ENCODE measurements at regions not wholly inside any gene's neighbourhood (a gene's known extent, or its start where the extent isn't known, plus 50 kb on each side); places are given as distances from the start of the nearest gene placed in this dataset.
"Not testable (repeated sequence)": the region's sequence is repeated elsewhere in the genome, so short reads cannot be mapped to it uniquely, and the experiment has no call there.

GRCh38 chr2:65574993-65575392 is 142.6 kb upstream of the SPRED2 start:
- ATAC-seq (ENCODE audit: low read depth) (no peak), DNase-seq (no peak)
- no peak overlapping the region for H3K27ac Mint-ChIP-seq
- no peaks in the 10 kb centered on the region for H3K9me3 Mint-ChIP-seq
- no peak overlapping the region for H3K4me3 Mint-ChIP-seq
- peaks cover 5% of the 10 kb centered on the region for H3K4me1 Mint-ChIP-seq
- H3K36me3 Mint-ChIP-seq: no peaks in the 10 kb centered on the region
- POLR2A ChIA-PET: no interaction called here
- peaks cover 25% of the 10 kb centered on the region for H3K27me3 Mint-ChIP-seq

GRCh38 chr2:65568656-65569440 is 136.4 kb upstream of the SPRED2 start:
- H3K9me3 Mint-ChIP-seq; H3K4me3 Mint-ChIP-seq; H3K27ac Mint-ChIP-seq; ATAC-seq (ENCODE audit: low read depth); H3K36me3 Mint-ChIP-seq; DNase-seq; H3K4me1 Mint-ChIP-seq; POLR2A ChIA-PET: not testable (repeated sequence)
- H3K27me3 Mint-ChIP-seq: peaks cover 18% of the 10 kb centered on the region

- POLR2A ChIA-PET: no interaction called here
- Mint-ChIP-seq H3K9me3 (no peaks in the 10 kb centered on the region), H3K36me3 (peaks cover 1% of the 10 kb centered on the region), H3K4me3 (no peak overlapping the region), H3K27ac (no peak overlapping the region), H3K4me1 (no peaks in the 10 kb centered on the region), H3K27me3 (peaks cover 16% of the 10 kb centered on the region)
- ATAC-seq (ENCODE audit: low read depth) (no peak), DNase-seq (no peak)
These were observed 134.2 kb upstream of the SPRED2 start for GRCh38 chr2:65566617-65567016.

- peaks cover 1% of the 10 kb centered on the region for H3K36me3 Mint-ChIP-seq
- no peak overlapping the region for H3K4me3 Mint-ChIP-seq
- no peak for DNase-seq
- peaks cover 16% of the 10 kb centered on the region for H3K27me3 Mint-ChIP-seq
- H3K4me1 Mint-ChIP-seq: no peaks in the 10 kb centered on the region
- no peak for ATAC-seq (ENCODE audit: low read depth)
- no peak overlapping the region for H3K27ac Mint-ChIP-seq
- no peaks in the 10 kb centered on the region for H3K9me3 Mint-ChIP-seq
- POLR2A ChIA-PET: no interaction called here
These were observed 133.3 kb upstream of the SPRED2 start for GRCh38 chr2:65565681-65566080.

- no peak for DNase-seq
- H3K4me1 Mint-ChIP-seq: no peaks in the 10 kb centered on the region
- H3K36me3 Mint-ChIP-seq: peaks cover 1% of the 10 kb centered on the region
- no peak overlapping the region for H3K27ac Mint-ChIP-seq
- peaks cover 7% of the 10 kb centered on the region for H3K27me3 Mint-ChIP-seq
- H3K9me3 Mint-ChIP-seq: no peaks in the 10 kb centered on the region
- no peak for ATAC-seq (ENCODE audit: low read depth)
- H3K4me3 Mint-ChIP-seq: no peak overlapping the region
- POLR2A ChIA-PET: no interaction called here
These were observed 131.9 kb upstream of the SPRED2 start for GRCh38 chr2:65564299-65564698.

- no peaks in the 10 kb centered on the region for H3K4me1 Mint-ChIP-seq
- H3K27ac Mint-ChIP-seq: no peak overlapping the region
- POLR2A ChIA-PET: interaction anchor here (0.7 kb wide), 1 partner anchor 1068 kb away, joined by 3 read pairs; no protein-coding TSS in a partner anchor
- H3K36me3 Mint-ChIP-seq: peaks cover 1% of the 10 kb centered on the region
- no peaks in the 10 kb centered on the region for H3K9me3 Mint-ChIP-seq
- DNase-seq (no peak), ATAC-seq (ENCODE audit: low read depth) (no peak)
- peaks cover 4% of the 10 kb centered on the region for H3K27me3 Mint-ChIP-seq
- H3K4me3 Mint-ChIP-seq: no peak overlapping the region
These were observed 130.5 kb upstream of the SPRED2 start for GRCh38 chr2:65562890-65563289.

- Mint-ChIP-seq H3K4me3 (no peak overlapping the region), H3K36me3 (peaks cover 1% of the 10 kb centered on the region), H3K27ac (no peak overlapping the region), H3K4me1 (peaks cover 7% of the 10 kb centered on the region), H3K9me3 (no peaks in the 10 kb centered on the region), H3K27me3 (peaks cover 21% of the 10 kb centered on the region)
- POLR2A ChIA-PET: no interaction called here
- ATAC-seq (ENCODE audit: low read depth) (no peak), DNase-seq (no peak)
These were observed 126.3 kb upstream of the SPRED2 start for GRCh38 chr2:65558743-65559142.

GRCh38 chr2:65557616-65558573 is 125.5 kb upstream of the SPRED2 start:
- peaks cover 11% of the 10 kb centered on the region for H3K4me1 Mint-ChIP-seq
- peaks cover 19% of the 10 kb centered on the region for H3K27me3 Mint-ChIP-seq
- DNase-seq (no peak), ATAC-seq (ENCODE audit: low read depth) (no peak)
- H3K9me3 Mint-ChIP-seq: no peaks in the 10 kb centered on the region
- no peak overlapping the region for H3K27ac Mint-ChIP-seq
- POLR2A ChIA-PET: no interaction called here
- H3K4me3 Mint-ChIP-seq: no peak overlapping the region
- peaks cover 1% of the 10 kb centered on the region for H3K36me3 Mint-ChIP-seq

- no peak overlapping the region for H3K4me3 Mint-ChIP-seq
- H3K27ac Mint-ChIP-seq: peak overlapping the region; percentile 27
- no peak for DNase-seq
- no peak for ATAC-seq (ENCODE audit: low read depth)
- no peaks in the 10 kb centered on the region for H3K36me3 Mint-ChIP-seq
- H3K4me1 Mint-ChIP-seq: peaks cover 11% of the 10 kb centered on the region
- POLR2A ChIA-PET: no interaction called here
- H3K27me3 Mint-ChIP-seq: peaks cover 19% of the 10 kb centered on the region
- no peaks in the 10 kb centered on the region for H3K9me3 Mint-ChIP-seq
These were observed 122.6 kb upstream of the SPRED2 start for GRCh38 chr2:65554765-65555591.

GRCh38 chr2:65553504-65554074 is 121.2 kb upstream of the SPRED2 start:
- H3K27me3 Mint-ChIP-seq: peaks cover 19% of the 10 kb centered on the region
- no peak for DNase-seq
- no peaks in the 10 kb centered on the region for H3K9me3 Mint-ChIP-seq
- peaks cover 11% of the 10 kb centered on the region for H3K4me1 Mint-ChIP-seq
- no peak overlapping the region for H3K4me3 Mint-ChIP-seq
- POLR2A ChIA-PET: no interaction called here
- no peak for ATAC-seq (ENCODE audit: low read depth)
- H3K36me3 Mint-ChIP-seq: no peaks in the 10 kb centered on the region
- no peak overlapping the region for H3K27ac Mint-ChIP-seq

GRCh38 chr2:65551528-65551927 is 119.1 kb upstream of the SPRED2 start:
- peaks cover 11% of the 10 kb centered on the region for H3K4me1 Mint-ChIP-seq
- H3K9me3 Mint-ChIP-seq: no peaks in the 10 kb centered on the region
- H3K27ac Mint-ChIP-seq: no peak overlapping the region
- H3K27me3 Mint-ChIP-seq: peaks cover 11% of the 10 kb centered on the region
- no peak overlapping the region for H3K4me3 Mint-ChIP-seq
- POLR2A ChIA-PET: no interaction called here
- no peak for DNase-seq
- no peaks in the 10 kb centered on the region for H3K36me3 Mint-ChIP-seq
- no peak for ATAC-seq (ENCODE audit: low read depth)

- Mint-ChIP-seq H3K36me3 (no peaks in the 10 kb centered on the region), H3K27me3 (peaks cover 10% of the 10 kb centered on the region), H3K27ac (no peak overlapping the region), H3K4me3 (no peak overlapping the region), H3K9me3 (no peaks in the 10 kb centered on the region), H3K4me1 (peaks cover 14% of the 10 kb centered on the region)
- DNase-seq (no peak), ATAC-seq (ENCODE audit: low read depth) (no peak)
- POLR2A ChIA-PET: no interaction called here
These were observed 117.8 kb upstream of the SPRED2 start for GRCh38 chr2:65550246-65550645.

GRCh38 chr2:65549631-65550030 is 117.2 kb upstream of the SPRED2 start:
- peaks cover 9% of the 10 kb centered on the region for H3K4me1 Mint-ChIP-seq
- no peak for ATAC-seq (ENCODE audit: low read depth)
- H3K9me3 Mint-ChIP-seq: no peaks in the 10 kb centered on the region
- no peaks in the 10 kb centered on the region for H3K36me3 Mint-ChIP-seq
- no peak overlapping the region for H3K27ac Mint-ChIP-seq
- H3K27me3 Mint-ChIP-seq: peaks cover 5% of the 10 kb centered on the region
- POLR2A ChIA-PET: no interaction called here
- DNase-seq: no peak
- no peak overlapping the region for H3K4me3 Mint-ChIP-seq

All from activated naive CD8-positive, alpha-beta T cell treated with anti-CD3 and anti-CD28 coated beads, Interleukin-2, amount 10 ng/mL, durations not matched to agents 7 days and 5 days (primary cell).